AML-193 (cell line): ENCODE measurements at regions not wholly inside any gene's neighbourhood (a gene's known extent, or its start where the extent isn't known, plus 50 kb on each side); places are given as distances from the start of the nearest gene placed in this dataset.
"Not testable (repeated sequence)": the region's sequence is repeated elsewhere in the genome, so short reads cannot be mapped to it uniquely, and the experiment has no call there.

ENCODE experiments used
- DNase-seq, 2 experiments: peaks; one replicate each; lab custom pipeline; 2025; lab: John Stamatoyannopoulos, UW

DNA sequence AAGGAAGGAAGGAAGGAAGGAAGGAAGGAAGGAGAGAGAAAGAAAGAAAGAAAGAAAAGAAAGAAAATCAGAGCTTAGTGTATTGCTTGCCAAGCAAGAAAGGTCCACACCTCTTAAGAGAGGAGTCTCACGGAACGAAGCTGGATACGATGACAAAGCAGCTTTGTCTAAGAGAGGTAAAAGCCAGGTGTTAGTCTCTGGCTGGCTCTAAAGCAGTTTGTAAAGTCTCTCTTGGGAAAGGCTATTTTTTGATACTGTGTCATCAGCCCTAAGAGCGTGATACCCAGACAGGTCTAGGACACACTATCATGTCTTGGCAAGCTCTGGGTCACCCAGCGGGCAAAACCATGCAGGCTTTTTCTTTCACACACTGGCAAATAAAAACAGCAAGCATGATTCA lies 297.5 kb upstream of the NBPF12 start:
- DNase-seq = not testable (repeated sequence)

DNA sequence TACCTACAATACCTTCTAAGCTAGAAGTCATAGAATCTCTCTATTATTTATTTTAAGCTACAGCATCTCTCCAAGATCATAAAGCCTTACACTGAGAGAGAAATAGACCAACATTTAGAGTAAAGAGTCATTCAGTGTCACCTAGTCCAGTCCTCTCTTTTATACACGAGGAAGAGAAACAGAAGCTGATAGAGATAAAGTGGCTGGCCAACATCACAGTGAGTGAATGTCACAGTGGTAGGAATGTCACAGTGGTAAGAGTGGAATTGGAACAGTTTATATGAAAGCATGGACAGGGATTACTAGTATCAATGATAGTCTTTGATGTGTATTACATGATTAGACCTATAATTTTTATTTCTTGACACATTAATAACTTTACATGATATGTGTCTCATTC lies 307.8 kb upstream of the NBPF12 start:
- not testable (repeated sequence) for DNase-seq

DNA sequence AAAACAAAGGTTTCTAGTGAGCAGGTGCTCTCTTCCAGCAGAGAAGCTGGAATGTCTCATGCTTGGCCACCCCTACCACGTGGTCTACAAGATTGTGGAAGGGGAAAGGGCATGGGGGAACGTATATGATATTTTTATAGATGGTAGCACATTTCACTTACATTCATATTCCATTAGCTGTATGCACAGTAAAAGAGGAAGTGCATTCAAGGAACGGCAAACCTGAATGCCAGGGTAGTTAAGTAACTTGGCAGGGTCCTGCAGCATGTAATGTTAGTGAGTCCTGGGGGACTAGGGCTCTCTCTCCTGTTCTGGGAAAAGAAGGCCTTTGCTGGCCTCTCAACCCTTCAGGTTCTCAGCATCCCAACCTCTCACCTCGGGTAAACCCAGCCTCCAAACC lies 319.5 kb upstream of the NBPF12 start:
- DNase-seq = peak in 1 of 2 experiments; percentile 4

DNA sequence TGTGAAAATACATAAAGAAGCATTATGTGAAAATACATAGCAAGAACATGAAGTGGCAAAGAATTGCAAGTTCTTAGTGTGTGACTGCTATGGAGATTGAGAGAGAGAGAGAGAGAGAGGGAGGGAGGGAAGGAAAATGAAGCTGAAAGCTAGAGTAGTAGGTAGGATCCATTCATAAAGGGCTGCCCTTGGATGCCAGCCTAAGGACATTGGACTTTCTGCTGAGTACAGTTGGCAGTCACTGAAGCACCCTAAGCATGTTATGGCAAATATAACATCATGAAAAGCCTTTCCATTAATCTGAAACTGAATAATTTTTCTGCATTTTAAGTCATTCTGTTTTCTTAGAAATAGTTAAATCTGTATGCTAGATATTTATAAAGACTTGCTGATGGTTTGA lies 333.4 kb upstream of the NBPF12 start:
- DNase-seq = not testable (repeated sequence)

DNA sequence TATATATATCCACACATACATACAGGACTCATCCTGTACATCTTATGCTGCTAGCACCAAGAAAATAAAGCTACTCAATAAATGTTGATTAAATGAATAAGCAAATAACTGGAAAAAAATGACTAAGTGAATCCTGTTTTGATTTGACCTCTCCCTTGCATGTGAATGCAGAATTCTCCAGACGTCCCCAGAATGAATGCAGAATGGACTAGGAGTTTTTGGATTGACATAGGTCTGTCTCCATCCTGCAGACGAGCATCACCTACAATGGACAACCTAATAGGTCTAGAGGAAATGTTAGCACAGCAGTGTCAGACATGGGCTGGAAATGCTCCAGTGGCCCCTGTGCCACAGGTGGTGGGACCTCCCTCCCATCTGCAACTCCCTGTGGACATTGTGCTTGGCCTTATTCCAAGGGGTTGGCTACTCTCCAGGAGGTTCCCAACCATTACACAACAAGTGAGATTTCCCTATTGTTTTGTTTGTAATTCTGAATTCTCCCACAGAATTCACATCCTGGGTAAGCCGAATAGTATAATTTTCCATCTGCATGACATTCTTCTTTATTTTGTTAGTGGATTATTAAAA lies 337.3 kb upstream of the NBPF12 start:
- not testable (repeated sequence) for DNase-seq

DNA sequence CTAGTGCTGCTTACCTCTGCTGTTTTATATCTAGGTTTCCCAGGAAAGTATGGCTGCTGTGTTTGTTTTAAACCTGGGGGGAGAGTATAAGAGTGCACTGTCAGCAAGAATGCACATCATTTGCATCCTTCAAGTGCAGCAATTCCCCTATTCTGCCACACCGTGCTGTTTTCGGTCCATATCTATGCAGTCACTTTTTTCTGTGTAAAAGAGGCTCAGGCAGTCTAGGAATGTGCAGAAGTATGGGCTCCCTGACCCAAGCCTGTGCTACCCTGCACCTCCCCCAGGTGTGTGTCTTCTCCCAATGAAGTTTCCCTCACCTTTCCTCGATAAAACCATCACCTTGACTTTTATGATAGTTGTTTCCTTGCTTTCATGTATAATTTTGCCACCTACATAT lies 338.2 kb upstream of the NBPF12 start:
- not testable (repeated sequence) for DNase-seq

DNA sequence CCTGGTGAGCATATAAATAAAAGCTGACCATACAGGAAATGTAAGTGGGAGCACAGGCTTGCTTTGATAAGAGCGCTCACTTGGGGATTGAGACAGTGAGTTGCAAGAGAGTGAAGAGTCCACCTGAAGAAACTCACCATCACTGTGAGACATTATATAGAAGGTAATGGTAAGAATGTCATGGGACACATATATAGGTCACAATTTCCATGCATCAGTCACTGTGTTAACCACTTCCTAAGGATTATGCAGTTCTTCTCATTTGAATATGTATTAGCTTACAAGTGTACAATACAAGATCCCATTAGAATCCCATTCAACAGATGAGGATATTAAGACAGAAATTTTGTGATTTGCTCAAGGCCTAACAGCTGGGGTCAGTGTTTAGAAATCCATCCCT lies 352.4 kb upstream of the NOTCH2NLA start:
- not testable (repeated sequence) for DNase-seq

DNA sequence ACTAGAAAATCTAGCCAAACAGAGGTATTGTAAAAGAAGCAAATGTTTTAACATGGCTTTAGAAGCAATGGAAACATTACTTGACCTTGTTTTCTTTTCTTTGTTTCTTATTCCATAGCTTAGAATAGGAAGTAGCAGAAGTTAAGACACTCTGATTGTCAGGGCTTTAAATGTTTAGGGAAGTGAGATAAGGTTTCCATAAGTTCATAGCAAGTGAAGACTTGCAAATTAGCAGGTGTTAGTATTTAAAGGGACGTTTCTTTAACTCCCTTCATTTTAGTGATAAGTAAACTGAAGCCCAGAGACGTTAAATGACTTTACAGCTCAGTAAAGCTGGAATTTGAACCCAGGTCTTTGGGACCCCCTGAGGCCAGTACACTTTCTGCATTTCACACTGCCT lies 338.7 kb upstream of the NOTCH2NLA start:
- DNase-seq = not testable (repeated sequence)

DNA sequence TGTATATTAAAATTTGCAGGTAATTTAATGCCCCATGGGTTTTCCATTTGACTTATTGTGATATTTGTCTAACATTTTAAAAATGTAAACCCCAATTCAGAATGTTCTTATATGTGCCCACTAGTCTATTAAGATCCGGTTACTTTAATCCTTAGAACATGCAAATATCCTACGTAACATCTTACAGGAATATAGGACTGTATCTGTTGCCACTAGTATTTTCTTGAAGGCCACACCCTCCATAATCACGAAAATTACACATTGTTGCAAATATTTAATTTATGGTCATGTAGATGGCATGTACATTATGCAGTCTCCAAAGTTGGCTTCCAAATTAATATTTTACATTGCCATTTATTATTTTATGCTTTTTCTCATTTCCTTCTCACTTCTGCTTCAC lies 329.2 kb upstream of the NOTCH2NLA start:
- DNase-seq = not testable (repeated sequence)

DNA sequence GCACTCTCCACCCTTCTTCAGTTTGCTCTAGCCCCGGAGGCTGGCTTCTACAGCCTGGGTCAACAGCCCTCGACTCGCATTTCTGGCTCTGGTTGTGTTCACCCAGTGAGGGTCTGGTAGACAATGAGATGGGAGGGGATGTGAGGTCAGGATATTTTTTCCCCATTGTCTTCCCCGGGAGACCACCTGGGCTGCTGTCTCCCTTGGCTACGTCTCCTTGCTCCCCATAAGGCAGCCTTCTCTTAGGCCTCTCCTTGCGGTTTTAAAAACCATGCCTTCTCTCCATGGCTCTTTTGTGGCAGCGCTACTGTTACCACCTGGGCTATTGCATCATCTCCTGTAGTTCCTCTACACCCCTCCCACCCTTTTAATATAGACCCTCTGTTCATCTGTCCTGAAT lies 327.6 kb upstream of the NOTCH2NLA start:
- DNase-seq = not testable (repeated sequence)

DNA sequence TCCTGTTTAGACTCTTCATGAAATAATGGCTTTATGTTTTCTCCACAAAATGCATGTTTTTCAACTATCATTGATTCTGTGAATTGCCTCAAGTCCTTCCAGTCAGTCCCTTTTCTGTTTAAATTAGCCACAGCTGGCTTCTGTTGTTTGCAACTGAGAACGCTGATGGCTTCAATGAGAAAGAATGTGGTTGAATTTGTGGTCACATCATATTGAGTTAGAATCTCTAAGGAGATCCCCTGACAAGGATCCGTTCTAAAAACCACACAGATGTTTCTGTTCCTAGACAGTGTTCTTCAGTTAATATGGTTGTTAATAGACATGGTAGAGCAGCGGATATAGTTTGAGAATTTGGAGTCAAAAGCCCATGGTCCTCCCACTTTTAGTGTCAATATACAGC lies 323.6 kb upstream of the NOTCH2NLA start:
- not testable (repeated sequence) for DNase-seq

DNA sequence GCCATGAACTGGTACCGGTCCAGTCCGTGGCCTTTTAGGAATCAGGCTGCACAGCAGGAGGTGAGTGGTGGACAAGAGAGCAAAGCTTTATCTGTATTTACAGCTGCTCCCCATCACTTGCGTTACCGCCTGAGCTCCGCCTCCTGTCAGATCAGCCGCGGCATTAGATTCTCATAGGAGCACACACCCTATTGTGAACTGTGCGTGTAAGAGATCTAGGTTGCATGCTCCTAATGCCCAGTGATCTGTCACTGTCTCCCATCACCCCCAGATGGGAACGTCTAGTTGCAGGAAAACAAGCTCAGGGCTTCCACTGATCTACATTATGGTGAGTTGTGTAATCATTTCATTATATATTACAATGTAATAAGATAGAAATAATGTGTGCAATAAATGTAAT lies 319.9 kb upstream of the NOTCH2NLA start:
- DNase-seq = not testable (repeated sequence)

DNA sequence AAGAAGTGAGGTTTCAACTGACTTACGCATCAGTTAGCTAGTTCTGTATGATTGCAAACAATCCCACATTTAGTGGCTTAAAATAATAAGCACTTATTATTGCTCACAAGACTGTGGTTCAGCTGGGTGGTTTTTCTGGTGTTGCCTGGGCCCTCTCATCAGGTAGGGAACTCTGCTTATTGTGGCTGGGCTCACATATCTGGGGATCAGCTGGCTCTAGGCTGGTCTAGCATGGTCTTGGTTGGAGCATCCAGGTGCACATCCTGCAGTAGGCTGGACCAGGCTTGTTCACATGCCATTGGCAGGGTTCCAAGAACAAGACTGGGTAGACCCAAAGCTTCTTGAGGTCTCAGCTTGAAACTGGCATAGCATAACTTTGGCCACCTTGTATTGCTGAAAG lies 317.4 kb upstream of the NOTCH2NLA start:
- DNase-seq = not testable (repeated sequence)

DNA sequence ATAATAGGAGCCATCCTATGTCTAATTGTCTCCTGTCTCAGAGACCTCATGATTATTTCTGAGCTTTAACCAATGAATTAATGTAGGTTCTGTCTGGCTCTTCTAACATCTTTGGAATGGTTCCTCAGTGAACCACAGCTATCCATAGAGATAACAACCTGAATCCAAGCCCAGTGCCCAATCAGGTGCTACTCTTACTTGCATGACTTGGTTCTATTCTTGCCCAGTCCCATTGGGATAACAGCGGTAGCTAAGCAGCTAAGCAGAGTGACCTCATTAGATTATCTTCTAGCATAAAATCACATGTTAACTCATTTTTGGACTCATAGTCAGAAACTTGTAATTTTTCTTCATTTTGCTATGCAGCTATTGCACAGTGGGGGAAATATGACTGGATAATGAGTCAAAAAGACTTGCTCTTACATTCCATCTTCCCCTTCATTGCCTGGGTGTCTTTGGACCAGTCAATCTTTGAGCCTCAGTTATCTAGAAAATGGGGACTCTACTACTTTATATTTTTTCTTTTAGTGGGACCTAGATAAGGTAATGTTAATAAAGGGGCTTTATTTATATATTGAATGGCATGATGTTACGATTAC lies 309.1 kb upstream of the NOTCH2NLA start:
- not testable (repeated sequence) for DNase-seq

DNA sequence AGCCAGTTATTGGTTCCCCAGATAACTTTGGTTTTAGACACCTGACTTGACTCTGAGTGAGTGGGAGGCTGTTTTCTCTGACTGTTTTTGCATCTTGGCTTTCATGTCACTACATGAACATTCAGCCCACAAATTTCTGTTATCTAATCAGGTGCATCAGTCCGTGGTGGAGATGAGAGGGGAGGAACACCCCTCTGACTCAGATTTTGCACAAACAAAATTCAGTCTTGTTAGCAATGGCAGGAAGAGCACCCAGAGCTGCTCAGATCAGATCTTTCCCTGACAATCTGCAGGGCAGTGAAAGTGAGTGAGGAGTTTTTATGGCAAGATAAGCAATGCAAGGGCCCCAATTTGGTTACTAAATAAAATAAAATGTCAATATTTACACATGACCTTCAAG lies 307.2 kb upstream of the NOTCH2NLA start:
- not testable (repeated sequence) for DNase-seq

DNA sequence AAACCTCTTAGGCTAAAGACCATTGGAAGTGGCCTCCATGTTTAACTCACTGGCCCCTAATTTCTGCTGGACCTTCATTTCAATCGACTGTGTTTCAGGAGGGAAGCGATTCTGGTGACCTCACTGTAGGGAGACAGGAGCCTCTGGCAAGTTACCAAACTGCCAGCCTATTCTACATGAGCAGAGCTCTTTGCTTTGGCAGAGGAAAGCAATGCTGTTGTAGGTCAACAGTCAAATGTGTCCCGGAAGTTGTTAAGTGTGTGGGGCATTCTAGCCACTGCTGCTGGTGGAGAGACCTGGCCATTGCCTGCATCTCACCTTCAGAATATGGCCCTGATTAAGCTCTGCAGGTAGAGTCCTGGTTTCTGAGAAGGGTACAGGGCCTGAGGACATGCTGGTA lies 306.8 kb upstream of the NOTCH2NLA start:
- DNase-seq = not testable (repeated sequence)

DNA sequence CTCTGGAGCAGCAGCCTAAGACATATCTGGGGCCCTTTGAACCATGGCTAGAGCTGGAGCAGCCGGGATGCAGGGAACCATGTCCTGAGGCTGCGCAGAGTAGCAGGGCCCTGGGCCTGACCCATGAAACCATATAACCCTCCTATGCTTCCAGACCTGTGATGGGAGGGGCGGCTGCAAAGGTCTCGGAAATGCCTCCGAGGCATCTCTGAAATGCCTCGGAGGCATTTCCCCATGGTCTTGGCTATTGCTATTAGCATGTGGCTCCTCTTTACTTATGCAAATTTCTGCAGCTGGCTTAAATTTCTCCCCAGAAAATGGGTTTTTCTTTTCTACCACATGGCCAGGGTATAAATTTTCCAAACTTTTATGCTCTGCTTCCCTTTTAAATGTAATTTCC lies 302.1 kb upstream of the NOTCH2NLA start:
- not testable (repeated sequence) for DNase-seq

DNA sequence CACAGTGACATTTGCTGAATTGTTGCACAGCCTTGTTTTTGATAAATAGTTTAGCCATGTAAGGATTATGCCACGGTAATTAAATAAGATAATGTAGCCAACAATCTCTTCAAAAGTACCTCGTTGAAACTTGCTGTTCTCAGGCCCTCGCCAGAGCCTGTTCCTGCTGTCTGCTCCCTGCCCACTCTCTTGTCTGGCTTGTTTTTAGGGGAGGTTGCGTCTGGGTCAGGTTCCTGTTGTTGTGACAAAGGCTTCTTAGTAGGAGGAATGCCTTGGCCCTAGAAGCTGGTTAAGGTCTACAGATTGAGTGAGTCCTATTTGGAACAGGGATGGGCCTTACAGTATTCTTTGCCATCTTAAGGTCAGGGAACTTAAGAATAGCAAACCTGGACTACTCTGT lies 294.0 kb upstream of the NOTCH2NLA start:
- not testable (repeated sequence) for DNase-seq

DNA sequence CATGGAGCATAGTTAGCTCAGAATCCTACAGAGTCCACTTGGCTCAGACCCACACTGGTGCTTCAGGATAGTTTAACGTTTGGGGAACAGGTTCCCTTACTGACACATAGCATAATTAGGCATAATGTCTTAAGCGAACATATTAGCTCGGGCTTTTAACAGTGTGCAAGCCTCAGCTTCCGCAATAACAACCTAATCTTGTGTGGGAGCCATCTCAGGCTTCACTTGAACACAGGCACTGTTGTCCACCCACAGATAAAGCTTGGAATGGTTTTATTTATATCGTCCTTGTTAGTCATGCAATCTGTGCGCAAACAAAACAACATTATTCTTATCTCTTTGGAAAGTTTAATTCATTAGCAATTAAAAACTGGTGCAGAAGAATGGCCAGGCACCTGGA lies 293.5 kb upstream of the NOTCH2NLA start:
- not testable (repeated sequence) for DNase-seq

DNA sequence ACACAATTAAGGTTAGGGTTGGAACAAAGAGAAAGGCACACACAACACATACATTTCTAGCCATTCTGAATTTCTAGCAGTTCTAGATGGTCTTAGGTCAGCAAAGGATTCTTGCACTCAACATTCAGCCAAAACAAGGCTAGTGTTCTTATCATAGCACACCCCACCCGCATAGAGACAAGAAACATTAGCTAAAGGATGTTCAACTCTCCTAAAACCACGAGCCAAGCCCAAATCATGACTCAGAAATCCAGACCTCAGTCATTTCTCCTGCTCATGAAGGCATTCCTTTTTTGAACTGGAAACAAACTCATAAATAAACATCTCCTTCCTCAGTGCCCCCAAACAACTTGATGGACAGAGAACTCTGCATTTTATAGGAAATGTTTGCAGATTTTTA lies 293.0 kb upstream of the NOTCH2NLA start:
- not testable (repeated sequence) for DNase-seq

DNA sequence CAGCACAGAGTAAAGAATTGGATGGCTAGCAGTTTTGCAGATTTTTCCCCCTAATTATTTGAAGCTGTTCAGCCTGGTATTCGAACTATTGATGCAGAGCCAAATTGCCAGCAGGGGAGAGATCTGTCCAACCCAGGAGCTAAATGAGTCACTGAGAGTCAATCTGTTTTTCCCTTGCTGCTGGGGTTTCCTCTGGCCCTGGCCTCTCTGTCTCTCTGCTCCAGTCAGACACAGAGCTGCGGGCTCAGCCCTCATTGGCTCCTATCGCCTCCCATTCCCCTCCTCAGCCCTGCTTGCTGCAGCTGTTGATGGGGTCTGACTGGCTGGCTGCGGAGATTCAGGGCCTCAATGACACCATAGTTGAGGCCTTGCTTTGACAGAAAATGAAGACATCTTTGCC lies 284.9 kb upstream of the NOTCH2NLA start:
- not testable (repeated sequence) for DNase-seq

DNA sequence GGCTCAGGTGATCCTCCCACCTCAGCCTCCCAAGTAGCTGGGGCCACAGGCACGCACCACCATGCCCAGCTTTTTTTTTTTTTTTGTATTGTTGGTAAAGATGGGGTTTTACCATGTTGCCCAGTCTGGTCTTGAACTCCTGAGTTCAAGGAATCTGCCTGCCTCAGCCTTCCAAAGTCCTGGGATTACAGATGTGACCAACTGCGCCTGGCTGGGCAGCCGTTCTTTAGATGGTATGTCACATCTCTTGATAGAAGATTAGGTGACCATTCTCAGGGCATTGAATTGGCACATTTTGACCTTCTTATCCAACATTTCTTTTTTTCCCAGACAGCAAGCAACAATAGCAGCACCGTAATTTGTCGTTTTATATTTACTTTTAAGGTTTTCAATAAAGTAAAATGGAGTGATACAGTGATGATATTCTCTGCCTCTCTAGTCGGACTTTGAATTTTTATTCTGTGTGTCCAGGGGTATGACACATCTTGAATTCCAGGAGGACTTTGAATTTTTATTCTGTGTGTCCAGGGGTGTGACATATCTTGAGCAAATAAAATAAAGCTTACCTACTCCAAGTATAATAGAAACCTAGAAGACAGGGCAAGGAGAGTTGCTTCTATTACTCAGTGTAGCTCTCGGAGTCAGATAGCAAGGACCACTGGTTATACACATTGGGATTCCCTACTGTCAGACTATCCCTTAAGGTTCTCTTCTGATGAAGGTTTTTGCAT lies 282.4 kb upstream of the NOTCH2NLA start:
- not testable (repeated sequence) for DNase-seq
